T follicular helper cell (primary cell): ENCODE measurements at regions not wholly inside any gene's neighbourhood (a gene's known extent, or its start where the extent isn't known, plus 50 kb on each side); places are given as distances from the start of the nearest gene placed in this dataset.

ENCODE experiments used
- DNase-seq: peaks from one replicate; pipeline ENCODE4 v3.0.0-alpha.2; 2020; ENCODE audit warnings: low read depth

DNA sequence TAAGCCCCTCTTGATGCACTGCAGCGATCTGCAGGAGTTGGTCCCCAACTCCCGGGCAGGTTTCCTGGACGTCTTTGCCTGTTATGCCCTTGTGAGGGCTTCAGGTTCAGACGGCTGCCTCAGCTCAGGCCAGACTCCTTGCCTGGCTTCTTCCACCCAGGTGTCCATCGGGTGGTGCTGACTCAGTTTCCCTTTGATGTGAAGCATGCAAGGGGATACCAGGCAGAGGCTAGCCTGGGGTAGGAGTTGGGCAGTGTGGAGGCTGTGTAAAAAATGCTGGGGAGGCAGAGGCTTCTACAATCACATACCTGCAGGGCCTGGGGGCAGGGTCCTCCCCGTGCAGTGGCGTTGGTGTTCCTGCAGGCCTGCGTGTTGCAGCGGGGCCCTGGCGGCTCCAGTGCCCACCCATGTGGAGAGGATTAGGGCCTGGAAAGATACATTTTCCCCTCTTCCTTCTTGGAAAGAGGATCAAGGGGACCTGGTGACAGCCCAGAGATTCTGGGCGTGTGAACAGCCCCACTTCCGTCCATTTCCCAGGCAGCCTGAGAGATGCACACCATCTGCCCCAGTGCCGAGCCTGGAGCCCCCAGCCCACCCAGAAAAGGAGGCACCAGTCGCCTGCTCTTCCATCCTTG, 338.3 kb downstream of the DYSF start:
- DNase-seq = no peak

GRCh38 chr2:71791061-71791450, 337.7 kb downstream of the DYSF start:
- no peak for DNase-seq

DNA sequence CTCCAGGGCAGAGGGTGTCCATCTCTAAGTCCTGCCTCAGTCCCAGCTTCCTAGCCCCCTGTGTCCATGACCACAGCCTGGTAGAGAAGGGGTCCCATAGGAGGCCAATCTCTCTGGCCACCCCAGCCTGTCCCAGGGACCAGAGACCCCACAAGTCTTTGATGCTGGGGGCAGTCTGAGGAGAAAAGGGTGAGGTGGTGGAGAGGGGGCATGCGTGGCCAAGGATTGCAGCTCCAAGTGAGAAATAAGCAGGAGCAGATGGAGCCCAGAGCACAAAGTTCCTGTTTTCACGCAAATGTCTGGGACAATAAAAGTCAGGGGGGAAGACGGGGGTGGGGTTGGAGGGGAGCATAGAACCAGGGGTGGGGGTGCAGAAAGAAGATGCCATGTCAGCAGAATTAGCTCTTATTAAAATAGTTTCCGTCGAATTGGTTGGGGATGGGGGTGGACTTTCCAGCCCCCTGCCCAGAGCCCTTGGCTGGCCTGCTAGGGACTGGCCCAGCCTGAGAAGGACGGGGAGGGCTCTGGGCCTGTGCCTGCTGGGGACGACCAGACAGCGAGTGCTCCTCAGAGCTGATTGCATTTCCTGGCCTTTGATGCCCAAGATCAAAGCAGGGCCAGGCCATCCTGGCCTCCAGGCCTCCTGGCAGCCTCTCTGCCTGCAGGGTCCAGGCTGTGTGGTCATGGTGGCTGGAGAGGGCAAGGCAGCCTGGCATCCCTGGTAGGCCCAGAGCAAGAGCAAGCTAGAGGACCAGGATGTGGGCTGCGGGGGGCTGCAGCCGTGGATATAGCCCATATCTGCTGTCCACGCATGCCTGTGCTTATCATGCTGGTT, 337.1 kb downstream of the DYSF start:
- DNase-seq = no peak

DNA sequence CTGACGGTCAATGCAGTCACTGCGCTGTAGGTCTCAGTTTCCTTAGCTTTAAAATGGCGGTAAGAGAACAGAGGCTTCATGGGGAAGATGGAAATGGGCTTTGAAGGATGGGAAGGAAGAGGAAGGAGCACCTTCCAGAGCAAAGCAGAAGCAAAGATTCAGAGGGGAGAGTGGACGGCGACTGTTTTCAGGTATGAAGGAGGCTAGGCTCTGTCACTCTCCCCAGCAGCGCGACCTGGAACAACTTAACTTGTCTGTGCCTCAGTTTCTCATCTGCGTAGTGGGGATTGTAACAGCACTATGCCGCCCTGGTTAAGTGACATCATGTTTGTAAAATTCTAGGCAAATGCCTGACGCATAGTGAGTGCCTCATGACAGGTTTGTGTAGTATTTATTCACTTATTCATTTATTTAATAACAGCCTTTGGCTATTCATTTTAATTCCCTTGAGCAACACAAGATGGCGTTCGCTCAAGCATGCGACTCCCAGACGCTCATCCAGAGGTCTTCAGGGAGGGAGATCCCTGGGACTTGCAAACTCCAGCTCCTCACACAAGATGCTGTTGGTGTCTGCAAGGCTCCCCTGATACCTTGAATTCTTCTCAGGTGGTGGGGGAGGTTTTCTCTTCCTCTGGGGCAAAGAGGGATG, 336.3 kb downstream of the DYSF start:
- no peak for DNase-seq

GRCh38 chr2:71788601-71789240, 335.4 kb downstream of the DYSF start:
- no peak for DNase-seq

DNA sequence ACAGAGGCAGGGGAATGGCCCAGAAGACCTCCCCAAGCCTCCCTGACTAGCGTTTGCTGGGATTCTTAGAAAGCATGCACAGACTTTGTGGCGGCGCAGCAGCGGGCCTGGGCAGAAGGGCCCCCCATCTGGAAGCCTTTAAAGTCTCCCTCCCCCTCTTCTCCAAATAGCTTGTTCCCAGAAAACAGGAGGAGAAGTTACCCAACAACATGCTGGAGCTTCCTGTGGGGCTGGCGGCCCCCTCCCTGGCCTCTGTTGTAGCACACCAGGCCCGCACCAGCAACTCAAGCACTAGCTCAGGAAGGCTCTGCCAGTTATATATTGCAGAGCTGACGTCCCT, 334.8 kb downstream of the DYSF start:
- no peak for DNase-seq

DNA sequence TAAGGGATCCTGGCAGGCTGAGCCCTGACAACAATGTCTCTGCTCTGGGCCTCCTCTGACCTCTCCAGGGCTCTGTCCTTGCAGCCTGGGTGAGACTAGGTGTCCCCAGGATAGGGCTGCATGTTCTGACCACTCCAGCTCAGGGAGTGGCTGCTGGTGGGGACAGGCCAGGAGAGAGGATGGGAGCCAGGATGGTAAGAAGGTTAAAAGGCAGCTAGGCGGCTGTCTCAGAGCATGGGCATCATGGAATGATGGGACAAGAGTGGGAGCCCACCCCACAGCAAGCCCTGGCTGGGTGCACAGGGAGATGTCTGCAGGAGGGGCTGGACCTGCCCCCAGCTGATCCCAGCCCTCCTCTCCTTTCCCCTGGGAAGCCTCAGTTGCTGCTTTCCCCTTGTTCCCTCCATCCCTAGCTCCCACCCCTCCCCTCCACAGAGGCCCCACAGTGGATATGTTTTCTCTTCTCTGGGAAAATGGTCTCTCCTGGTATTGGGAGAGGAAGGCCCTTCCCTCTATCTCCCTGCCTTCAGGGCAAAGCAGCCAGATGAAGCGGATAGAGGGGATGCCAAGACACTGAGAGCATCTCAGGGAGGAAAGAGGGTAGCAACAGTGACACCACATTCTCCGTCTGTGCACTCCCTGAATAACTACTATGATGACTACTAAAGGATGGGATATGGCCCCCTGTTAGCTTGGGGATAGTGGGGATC, 334.3 kb downstream of the DYSF start:
- DNase-seq = no peak

GRCh38 chr2:71787108-71787415, 333.7 kb downstream of the DYSF start:
- no peak for DNase-seq

DNA sequence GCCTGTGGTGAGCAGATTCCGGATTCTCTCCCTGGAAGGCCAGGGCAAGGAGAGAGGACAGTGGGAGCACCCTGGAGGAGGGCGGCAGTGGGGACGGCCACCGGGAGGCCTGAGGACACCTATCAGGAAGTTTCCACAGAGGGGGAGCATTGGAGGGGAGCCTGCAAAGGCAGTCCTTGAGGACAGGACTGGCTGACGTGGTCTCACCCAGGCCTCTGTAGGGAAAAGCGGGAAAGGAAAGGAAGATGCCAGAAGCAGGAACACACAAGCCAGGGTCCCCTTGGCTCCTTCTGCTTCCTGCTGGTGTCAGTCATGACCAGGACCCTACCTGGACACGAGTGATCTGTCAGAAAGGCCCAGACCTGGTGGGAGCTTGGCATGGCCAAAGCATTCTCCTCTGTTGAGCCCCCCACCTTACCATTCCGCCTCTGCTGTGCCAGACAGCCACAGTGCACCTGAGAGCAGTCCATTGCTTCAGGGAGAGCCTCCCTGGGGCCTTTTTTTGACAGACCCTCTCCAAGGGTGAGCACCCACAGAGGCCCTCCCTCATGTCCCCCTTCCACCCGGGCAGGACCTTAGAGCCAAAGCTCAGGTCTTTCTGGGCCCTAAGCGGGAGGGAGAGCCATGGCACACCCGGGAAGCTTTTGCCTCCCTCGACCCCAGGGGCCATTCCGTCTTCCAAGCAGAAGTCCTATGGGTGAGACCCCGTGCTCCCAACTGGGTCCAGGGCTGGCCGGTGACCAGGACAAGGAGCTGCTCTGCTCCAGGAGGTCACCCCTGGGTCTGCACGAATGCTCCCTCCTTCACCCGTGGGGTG, 333.1 kb downstream of the DYSF start:
- DNase-seq = no peak

- no peak for DNase-seq
These were observed 332.2 kb downstream of the DYSF start for GRCh38 chr2:71785516-71785981.

GRCh38 chr2:71784734-71785511, 331.6 kb downstream of the DYSF start:
- no peak for DNase-seq

DNA sequence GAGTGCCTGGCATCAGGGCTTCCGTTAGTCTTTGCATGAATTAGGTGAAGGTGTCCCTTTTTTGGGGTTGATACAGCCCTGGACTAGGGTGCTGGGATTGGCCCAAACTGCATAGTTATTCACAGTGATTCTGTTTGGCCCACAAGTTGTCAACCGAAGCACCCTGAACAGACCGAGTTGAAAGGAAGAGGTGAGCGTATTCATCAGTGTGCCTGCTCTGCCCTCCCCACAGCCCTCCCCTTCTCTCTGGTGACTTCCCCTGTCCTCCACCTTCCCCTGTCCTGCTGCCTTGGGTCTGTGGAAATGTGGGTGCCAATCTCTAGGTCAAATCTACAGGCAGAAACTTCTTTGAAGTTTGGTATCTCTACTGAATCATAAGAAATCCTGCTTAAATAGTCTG, 330.5 kb downstream of the DYSF start:
- DNase-seq = no peak

DNA sequence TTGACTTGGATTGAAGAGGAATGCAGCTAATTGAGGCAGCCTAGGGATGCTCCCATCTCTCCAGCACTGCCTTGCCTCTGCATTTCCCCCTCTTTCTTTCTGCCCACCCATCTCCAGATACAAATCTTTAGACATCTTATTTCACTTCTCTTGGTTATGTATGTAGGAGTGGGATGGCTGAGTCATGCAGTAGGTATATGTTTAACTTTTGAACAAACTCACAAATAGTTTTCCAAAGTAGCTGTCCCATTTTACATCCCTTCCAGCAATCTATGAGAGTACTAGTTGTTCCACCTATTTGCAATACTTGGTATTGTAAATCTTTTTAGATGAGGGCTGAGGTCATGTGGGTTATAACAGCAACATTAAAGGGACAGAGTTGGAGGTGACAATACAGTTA, 329.9 kb downstream of the DYSF start:
- no peak for DNase-seq

- no peak for DNase-seq
These were observed 329.0 kb downstream of the DYSF start for GRCh38 chr2:71782323-71782722.

DNA sequence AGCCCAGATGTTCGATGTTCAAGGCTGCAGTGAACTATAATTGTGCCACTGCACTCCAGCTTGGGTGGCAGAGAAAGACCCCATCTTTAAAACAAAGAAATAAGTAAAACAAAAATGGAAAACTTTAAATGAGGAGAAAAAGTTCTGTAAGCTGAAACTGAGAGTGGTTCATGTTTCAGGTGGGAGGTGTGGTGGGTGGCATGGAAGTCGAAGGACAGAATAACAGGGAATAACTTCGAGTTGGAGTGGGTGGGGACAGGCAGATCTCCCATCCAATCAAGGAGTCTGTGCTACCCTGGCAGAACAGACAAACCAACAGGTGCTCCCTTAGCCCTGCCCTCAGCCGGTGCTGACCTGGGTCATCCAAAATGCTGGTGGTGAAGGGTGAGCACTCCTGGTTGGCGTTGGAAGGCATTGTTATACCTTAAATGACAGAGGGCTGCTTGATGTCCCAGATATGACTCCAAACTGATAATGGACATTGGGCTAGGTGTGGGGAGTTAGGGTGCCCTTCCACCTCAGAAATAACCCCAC, 328.4 kb downstream of the DYSF start:
- no peak for DNase-seq

GRCh38 chr2:71780162-71780561, 326.8 kb downstream of the DYSF start:
- no peak for DNase-seq

DNA sequence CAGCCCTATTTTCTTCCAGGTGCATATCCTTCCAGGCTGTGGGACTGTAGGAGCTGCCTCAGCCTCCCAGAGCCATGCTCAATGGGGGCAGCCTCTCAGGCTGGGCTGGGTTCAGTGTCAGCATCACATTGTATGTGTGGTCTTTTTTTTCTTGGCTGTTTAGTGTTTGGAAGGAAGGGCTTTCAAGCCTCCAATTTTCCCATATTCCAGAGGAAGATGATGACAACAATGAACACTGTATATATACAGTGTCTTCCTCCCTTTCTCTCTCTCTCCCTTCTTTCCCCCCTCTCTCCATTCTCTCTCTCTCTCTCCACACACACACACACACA, 326.4 kb downstream of the DYSF start:
- DNase-seq = no peak

- DNase-seq = no peak
These were observed 325.8 kb downstream of the DYSF start for GRCh38 chr2:71778936-71779773.

GRCh38 chr2:71778514-71778913, 325.2 kb downstream of the DYSF start:
- no peak for DNase-seq

- DNase-seq = no peak
These were observed 324.6 kb downstream of the DYSF start for GRCh38 chr2:71777946-71778345.
